ENCODE measurements at regions not wholly inside any gene's neighbourhood (a gene's known extent, or its start where the extent isn't known, plus 50 kb on each side); places are given as distances from the start of the nearest gene placed in this dataset.

DNA sequence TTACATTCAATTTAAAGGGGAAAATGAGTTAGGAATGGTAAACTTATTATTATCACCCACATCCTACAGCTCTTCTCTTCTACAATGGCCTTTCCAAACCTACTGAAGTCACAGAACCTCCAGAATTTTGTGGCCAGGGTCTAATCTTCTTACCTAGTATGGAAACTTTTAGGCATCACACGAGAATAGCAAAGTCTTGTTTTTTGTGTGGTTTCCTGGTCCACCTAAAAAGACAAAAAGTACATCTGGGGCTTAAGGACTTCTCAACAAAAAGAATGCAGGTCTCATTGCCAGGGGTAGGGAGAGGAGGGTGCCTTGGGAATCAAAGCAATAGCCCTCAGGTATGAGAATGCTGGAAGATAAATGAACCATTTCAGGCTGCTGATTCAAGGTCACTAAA lies 345.3 kb downstream of the LMX1A start:
- no peak overlapping the region for H3K4me3 Mint-ChIP-seq
- no peak overlapping the region for H3K27ac Mint-ChIP-seq
- no peaks in the 10 kb centered on the region for H3K4me1 Mint-ChIP-seq
- no peaks in the 10 kb centered on the region for H3K36me3 Mint-ChIP-seq
- DNase-seq (ENCODE audit: low spot score in 2 of 2): no peak
- H3K9me3 Mint-ChIP-seq: no peaks in the 10 kb centered on the region
- no peak for ATAC-seq

DNA sequence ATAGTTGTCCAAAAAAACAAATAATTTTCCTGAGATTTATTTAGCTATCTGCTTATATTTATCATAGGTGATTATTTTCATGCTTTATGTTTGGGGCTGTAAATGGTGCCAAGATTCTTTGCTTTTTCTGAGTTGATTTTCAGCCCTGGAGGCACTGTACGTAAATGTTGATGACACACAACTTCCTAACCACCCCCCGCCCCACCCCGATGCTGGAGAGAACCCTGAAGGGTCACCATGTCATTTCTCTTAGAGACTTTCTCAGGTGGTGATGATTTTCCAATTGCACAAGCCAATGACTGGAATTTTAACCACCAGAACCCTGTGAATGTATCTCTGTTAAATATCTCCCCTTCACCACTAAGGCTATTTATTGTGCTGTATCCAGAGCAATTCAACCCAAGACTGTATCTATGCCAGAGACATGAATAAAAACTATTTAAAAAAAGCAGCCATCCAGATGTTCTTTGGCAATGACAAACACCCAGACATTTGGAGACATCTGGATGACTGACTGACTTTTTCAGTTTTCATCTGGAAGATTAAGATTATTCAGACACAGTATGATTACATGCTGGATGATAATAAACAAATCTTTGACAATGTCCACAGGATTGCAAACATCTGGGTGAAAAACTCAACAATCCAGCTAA lies 346.0 kb downstream of the LMX1A start:
- DNase-seq (ENCODE audit: low spot score in 2 of 2) (no peak), ATAC-seq (no peak)
- no peaks in the 10 kb centered on the region for H3K36me3 Mint-ChIP-seq
- no peak overlapping the region for H3K4me3 Mint-ChIP-seq
- H3K27ac Mint-ChIP-seq: no peak overlapping the region
- H3K4me1 Mint-ChIP-seq: no peaks in the 10 kb centered on the region
- H3K9me3 Mint-ChIP-seq: no peaks in the 10 kb centered on the region

DNA sequence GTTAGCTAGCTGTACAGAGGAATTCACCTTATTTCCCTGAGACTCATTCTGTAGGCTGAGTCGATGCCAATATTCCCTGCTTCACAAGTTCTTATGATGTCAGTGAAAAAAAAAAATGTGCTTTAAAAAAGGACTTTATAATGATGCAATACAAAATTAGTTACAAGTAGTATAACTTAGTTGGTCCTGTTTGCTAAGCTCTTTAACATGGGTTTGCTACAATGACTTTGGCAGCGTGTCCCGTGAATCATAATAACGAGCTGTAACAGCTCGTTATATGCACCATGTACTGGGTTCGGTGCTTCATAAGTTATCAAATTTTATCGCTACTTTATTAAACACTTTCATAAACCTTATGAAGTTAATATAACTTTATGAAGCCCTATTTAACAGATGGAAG lies 349.7 kb downstream of the LMX1A start:
- ATAC-seq (no peak), DNase-seq (ENCODE audit: low spot score in 2 of 2) (no peak)
- H3K27ac Mint-ChIP-seq: no peak overlapping the region
- no peaks in the 10 kb centered on the region for H3K9me3 Mint-ChIP-seq
- H3K36me3 Mint-ChIP-seq: no peaks in the 10 kb centered on the region
- no peak overlapping the region for H3K4me3 Mint-ChIP-seq
- no peaks in the 10 kb centered on the region for H3K4me1 Mint-ChIP-seq

GRCh38 chr1:164999146-164999545 lies 357.4 kb downstream of the LMX1A start:
- no peak for DNase-seq (ENCODE audit: low spot score in 2 of 2)
- Mint-ChIP-seq H3K4me3 (no peak overlapping the region), H3K27ac (no peak overlapping the region), H3K36me3 (no peaks in the 10 kb centered on the region), H3K9me3 (peaks cover 6% of the 10 kb centered on the region), H3K4me1 (no peaks in the 10 kb centered on the region)
- no peak for ATAC-seq

- no peaks in the 10 kb centered on the region for H3K4me1 Mint-ChIP-seq
- peaks cover 7% of the 10 kb centered on the region for H3K9me3 Mint-ChIP-seq
- no peak for ATAC-seq
- no peak overlapping the region for H3K4me3 Mint-ChIP-seq
- no peak for DNase-seq (ENCODE audit: low spot score in 2 of 2)
- H3K36me3 Mint-ChIP-seq: no peaks in the 10 kb centered on the region
- H3K27ac Mint-ChIP-seq: no peak overlapping the region
Observed at GRCh38 chr1:164991763-164992314, 364.7 kb downstream of the LMX1A start.

GRCh38 chr1:164983023-164983650 lies 373.4 kb downstream of the LMX1A start:
- no peaks in the 10 kb centered on the region for H3K36me3 Mint-ChIP-seq
- DNase-seq (ENCODE audit: low spot score in 2 of 2): no peak
- ATAC-seq: no peak
- peaks cover 3% of the 10 kb centered on the region for H3K9me3 Mint-ChIP-seq
- no peak overlapping the region for H3K27ac Mint-ChIP-seq
- no peaks in the 10 kb centered on the region for H3K4me1 Mint-ChIP-seq
- H3K4me3 Mint-ChIP-seq: no peak overlapping the region

- Mint-ChIP-seq H3K4me1 (no peaks in the 10 kb centered on the region), H3K36me3 (no peaks in the 10 kb centered on the region), H3K27ac (no peak overlapping the region), H3K4me3 (no peak overlapping the region), H3K9me3 (peaks cover 4% of the 10 kb centered on the region)
- DNase-seq (ENCODE audit: low spot score in 2 of 2) (no peak), ATAC-seq (no peak)
Observed at GRCh38 chr1:164982545-164982944, 374.0 kb downstream of the LMX1A start.

DNA sequence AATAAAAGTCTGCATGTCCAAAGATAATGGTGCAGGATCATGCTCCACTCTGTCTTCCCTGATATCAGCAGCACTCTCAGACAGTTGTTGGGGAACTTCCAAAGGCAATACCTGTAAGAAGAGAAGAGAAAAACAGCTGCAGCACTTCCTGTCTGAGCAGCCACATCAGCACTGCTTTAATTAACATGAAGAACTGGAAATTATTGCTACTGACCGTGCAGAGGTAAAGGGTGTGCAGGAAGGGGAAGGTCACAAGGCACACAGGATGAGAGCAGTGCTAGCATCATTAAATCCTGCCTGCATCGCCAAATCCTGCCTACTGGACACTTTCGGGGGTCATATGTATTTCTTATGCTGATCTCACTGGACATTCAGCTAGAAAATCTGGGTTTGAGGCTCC lies 379.0 kb downstream of the LMX1A start:
- H3K36me3 Mint-ChIP-seq: no peaks in the 10 kb centered on the region
- no peak overlapping the region for H3K4me3 Mint-ChIP-seq
- DNase-seq (ENCODE audit: low spot score in 2 of 2) (no peak), ATAC-seq (no peak)
- H3K27ac Mint-ChIP-seq: no peak overlapping the region
- no peaks in the 10 kb centered on the region for H3K4me1 Mint-ChIP-seq
- peaks cover 7% of the 10 kb centered on the region for H3K9me3 Mint-ChIP-seq

- Mint-ChIP-seq H3K4me3 (no peak overlapping the region), H3K4me1 (no peaks in the 10 kb centered on the region), H3K36me3 (no peaks in the 10 kb centered on the region), H3K27ac (no peak overlapping the region), H3K9me3 (peaks cover 5% of the 10 kb centered on the region)
- no peak for ATAC-seq
- DNase-seq (ENCODE audit: low spot score in 2 of 2): no peak
Observed at GRCh38 chr1:164971921-164972415, 384.5 kb downstream of the LMX1A start.

DNA sequence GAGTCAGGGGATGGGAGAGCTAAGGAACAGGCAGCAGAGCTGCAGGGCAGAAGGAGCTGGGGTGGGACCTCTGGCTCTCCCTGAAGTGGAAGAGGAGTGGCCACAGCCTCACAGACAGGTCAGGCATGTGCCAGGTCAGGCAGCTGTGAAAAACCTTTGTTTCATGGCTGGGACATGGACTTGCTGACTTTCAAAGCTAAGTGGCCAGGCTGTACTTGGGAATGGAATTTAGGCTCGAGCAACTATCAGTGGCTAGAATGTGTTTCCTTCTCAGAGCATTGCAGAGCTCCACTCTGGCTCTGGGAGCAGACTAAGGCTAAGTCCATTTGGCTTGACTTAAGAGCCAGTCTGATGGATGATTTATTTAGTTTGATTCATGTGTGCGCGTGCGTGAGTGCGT lies 385.1 kb downstream of the LMX1A start:
- Mint-ChIP-seq H3K4me3 (no peak overlapping the region), H3K27ac (no peak overlapping the region), H3K9me3 (peaks cover 3% of the 10 kb centered on the region), H3K36me3 (no peaks in the 10 kb centered on the region), H3K4me1 (no peaks in the 10 kb centered on the region)
- DNase-seq (ENCODE audit: low spot score in 2 of 2) (no peak), ATAC-seq (no peak)

DNA sequence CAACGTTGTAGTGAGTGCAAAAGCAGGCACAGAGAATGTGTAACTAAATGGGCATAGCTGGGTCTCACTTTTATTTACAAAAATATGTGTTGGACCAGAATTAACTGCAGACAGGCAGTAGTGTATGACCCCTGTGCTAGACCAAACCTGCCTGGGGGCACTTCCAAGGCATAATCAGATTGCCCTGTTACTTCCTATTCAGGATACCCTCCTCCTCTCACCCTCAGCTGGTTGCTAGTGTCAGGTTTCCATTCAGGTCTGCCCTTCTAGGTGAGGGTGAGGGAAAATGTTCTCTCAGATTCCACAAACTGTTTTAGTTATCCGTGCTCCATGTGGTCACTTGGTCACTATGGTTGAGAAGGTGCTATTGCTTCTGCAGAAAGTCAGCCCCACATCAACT lies 387.3 kb downstream of the LMX1A start:
- H3K9me3 Mint-ChIP-seq: peaks cover 3% of the 10 kb centered on the region
- DNase-seq (ENCODE audit: low spot score in 2 of 2): no peak
- no peaks in the 10 kb centered on the region for H3K36me3 Mint-ChIP-seq
- H3K27ac Mint-ChIP-seq: no peak overlapping the region
- H3K4me1 Mint-ChIP-seq: no peaks in the 10 kb centered on the region
- ATAC-seq: no peak
- H3K4me3 Mint-ChIP-seq: no peak overlapping the region

DNA sequence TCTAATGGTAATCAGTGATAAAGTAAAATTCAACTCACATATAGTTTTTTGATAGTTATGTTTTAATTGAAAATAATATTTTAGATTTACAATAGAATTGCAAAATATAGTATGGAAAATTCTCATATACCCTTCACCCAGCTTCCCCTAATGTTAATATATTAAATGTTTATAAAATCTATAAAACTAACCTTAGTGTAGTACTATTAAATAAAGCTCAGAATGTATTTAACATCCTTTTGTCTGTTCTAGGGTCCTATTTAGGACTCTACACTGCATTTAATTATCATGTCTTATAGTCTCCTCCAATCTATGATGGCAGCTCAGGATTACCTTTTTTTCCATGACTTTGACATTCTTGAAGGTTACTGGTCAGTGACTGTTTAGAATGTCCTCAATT lies 389.2 kb downstream of the LMX1A start:
- Mint-ChIP-seq H3K4me1 (no peaks in the 10 kb centered on the region), H3K9me3 (peaks cover 9% of the 10 kb centered on the region), H3K36me3 (no peaks in the 10 kb centered on the region), H3K4me3 (no peak overlapping the region), H3K27ac (no peak overlapping the region)
- ATAC-seq (no peak), DNase-seq (ENCODE audit: low spot score in 2 of 2) (no peak)

- H3K4me1 Mint-ChIP-seq: no peaks in the 10 kb centered on the region
- H3K4me3 Mint-ChIP-seq: no peak overlapping the region
- ATAC-seq (no peak), DNase-seq (ENCODE audit: low spot score in 2 of 2) (no peak)
- no peak overlapping the region for H3K27ac Mint-ChIP-seq
- H3K36me3 Mint-ChIP-seq: no peaks in the 10 kb centered on the region
- peaks cover 14% of the 10 kb centered on the region for H3K9me3 Mint-ChIP-seq
Observed at GRCh38 chr1:164961715-164962114, 394.8 kb downstream of the LMX1A start.

DNA sequence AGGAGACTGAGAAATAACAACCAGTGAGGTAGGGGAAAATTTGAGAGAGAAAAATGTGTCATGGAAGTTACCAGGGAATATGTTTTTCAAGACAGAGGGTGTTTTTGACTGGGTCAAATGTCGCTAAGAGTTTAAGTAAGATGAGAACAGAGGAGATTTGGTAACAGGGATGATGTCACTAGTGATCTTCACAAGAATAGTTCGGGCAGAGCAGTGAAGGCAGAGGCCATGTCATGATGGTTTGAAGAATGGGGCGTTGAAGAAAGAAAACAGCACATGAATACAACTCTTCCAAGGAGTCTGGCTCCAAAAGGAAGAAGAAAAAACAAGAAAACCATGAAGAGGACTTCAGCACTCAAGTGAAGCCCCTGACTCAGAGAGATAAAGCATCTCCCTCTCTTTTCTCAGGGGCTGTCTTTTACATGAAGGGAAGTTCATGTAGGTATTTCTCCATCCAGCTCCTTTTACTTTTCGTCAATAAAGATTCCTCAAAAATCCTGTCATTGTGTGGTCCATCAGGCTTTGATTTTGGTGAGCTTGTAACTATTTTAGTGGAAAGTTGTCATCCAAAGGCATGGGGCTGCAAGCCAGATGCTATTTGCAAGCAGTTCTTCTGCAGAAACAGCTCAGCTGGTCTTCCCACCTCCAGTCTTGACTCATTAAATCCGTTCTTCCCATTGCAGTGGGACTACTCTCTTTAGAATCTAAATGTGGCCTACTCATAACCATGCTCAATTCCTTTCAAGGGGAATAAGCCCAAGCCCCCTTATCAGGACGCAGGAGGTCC lies 397.3 kb downstream of the LMX1A start:
- Mint-ChIP-seq H3K27ac (no peak overlapping the region), H3K36me3 (no peaks in the 10 kb centered on the region), H3K4me3 (no peak overlapping the region), H3K9me3 (peaks cover 14% of the 10 kb centered on the region), H3K4me1 (no peaks in the 10 kb centered on the region)
- no peak for DNase-seq (ENCODE audit: low spot score in 2 of 2)
- no peak for ATAC-seq

DNA sequence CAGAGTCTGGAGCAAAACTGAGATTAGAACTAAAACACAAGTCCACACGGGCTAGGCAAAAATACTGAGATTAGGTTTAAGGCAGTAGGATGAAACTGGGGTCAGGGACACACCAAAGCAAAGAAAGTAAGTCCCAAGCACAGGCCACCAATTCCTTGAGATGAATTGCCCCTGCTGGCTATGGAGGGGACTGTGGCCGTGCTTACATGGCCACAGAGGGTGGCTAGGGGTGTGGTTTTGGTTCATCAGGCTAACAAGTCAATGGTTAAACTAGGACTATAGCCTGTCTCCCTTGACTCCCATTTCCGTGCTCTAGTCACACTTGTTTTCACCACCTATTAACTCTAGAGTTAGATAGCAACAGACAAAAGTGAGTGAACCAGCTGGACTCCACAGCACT lies 394.8 kb downstream of the PBX1 start:
- H3K36me3 Mint-ChIP-seq: no peaks in the 10 kb centered on the region
- no peak for ATAC-seq
- H3K4me3 Mint-ChIP-seq: no peak overlapping the region
- no peak overlapping the region for H3K27ac Mint-ChIP-seq
- H3K4me1 Mint-ChIP-seq: no peaks in the 10 kb centered on the region
- no peak for DNase-seq (ENCODE audit: low spot score in 2 of 2)
- peaks cover 4% of the 10 kb centered on the region for H3K9me3 Mint-ChIP-seq

GRCh38 chr1:164953098-164953497 lies 394.1 kb downstream of the PBX1 start:
- H3K4me1 Mint-ChIP-seq: no peaks in the 10 kb centered on the region
- DNase-seq (ENCODE audit: low spot score in 2 of 2): no peak
- H3K9me3 Mint-ChIP-seq: peaks cover 9% of the 10 kb centered on the region

More at GRCh38 chr1:164953098-164953497, 394.1 kb downstream of the PBX1 start:
- Mint-ChIP-seq H3K4me3 (no peak overlapping the region), H3K27ac (no peak overlapping the region), H3K36me3 (no peaks in the 10 kb centered on the region)
- ATAC-seq: no peak
